SIG-M5 treated with dmso at 0.1 percent for 504 hours (cell line): ENCODE measurements at regions not wholly inside any gene's neighbourhood (a gene's known extent, or its start where the extent isn't known, plus 50 kb on each side); places are given as distances from the start of the nearest gene placed in this dataset.
"Not testable (repeated sequence)": the region's sequence is repeated elsewhere in the genome, so short reads cannot be mapped to it uniquely, and the experiment has no call there.

Source experiments
- DNase-seq: peaks from one replicate; lab custom pipeline; 2025; ENCODE audit not compliant: unreplicated experiment; lab: John Stamatoyannopoulos, UW

DNA sequence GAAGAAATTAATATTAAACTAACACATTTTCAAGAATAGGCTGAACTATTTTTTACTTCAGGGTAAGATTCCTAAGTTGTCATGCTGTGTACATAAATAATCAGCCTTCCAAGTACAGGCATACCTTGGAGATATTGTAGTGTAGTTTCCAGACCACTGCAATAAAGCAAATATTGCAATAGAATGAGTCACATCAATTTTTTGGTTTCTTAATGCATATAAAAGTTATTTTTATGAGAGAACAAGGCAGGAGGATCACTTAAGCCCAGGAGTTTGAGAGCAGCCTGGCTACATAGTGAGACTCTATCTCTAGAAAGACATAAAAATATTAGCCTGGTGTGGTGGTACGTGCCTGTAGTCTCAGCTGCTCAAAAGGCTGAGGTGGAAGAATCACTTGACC lies 511.5 kb downstream of the UQCRFS1 start:
- DNase-seq: no peak

DNA sequence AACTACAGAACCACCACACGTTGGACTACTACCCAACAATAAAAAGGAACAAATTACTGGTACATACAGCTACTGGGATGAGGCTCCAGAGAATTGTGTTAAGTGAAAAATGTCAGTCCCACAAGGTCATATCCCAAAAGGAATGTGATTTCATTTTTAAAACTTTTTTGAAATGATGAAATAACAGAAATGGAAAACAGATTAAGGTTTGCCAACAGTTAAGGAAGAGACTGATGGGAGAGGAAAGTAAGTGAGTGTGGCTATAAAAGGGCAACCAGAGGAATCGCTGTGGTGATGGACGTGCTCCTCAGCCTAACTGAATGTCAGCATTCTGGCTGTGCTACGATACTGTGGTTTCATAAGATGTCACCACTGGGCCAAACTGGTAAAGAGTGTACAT lies 512.8 kb downstream of the UQCRFS1 start:
- no peak for DNase-seq

DNA sequence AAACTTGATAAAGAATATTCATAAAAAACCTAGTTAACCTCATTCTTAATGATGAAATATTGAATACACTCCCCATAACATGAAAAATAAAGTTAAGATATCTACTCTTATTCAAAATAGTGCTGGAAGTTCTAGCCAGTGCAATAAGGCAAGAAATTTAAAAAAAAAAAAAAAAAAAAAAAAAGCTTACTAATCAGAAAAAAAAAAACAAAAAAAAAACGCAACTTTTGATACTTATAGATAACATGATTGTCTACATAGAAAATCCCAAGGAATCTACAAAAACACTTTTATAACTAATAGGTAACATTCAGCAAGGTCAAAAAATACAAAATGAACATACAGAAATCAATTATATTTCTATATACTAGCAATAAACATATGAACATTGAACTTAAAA lies 515.6 kb downstream of the UQCRFS1 start:
- no peak for DNase-seq

DNA sequence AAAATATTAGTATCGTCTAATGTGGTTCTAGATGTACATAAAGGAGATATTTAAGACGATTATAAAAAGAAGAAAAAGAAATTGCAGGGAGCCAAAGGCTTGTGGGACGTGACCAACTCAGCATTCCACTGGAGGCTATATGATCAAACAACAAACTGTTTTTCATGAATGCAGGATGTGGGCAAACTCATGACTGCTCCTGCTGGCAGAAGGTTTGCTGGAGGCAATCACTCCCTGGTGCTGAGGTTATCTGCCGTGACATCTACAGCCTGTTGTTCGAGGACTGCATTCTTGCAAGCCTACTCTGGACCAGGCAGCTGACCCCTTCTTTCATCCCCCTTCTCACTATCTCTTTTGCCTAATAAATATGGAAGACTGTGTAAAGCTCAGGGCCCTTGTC lies 518.1 kb downstream of the UQCRFS1 start:
- DNase-seq: no peak

DNA sequence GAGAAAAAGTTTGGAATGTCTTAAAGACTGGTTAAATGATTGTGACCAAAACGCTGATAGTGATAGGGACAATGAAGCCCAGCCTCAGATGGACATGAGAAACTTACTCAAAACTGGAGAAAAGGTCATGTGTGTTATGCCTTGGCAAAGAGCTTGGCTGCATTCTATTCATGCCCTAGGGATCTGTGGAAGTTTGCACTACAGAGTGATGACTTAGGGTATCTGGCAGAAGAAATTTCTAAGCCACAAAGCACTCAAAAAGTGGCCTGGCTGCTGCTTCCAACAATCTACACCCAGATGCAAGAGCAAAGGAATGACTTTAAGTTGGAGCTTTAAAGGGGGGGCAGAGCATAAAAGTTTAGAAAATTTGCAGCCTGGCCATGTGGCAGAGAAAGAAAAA lies 521.3 kb downstream of the UQCRFS1 start:
- no peak for DNase-seq

DNA sequence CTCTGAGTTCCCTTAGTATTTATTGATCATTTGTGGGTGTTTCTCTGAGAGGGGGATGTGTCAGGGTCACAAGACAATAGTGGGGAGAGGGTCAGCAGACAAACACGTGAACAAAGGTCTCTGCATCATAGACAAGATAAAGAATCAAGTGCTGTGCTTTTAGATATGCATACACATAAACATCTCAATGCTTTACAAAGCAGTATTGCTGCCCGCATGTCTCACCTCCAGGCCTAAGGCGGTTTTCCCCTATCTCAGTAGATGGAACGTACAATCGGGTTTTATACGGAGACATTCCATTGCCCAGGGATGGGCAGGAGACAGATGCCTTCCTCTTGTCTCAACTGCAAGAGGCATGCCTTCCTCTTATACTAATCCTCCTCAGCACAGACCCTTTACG lies 523.5 kb downstream of the UQCRFS1 start:
- DNase-seq: not testable (repeated sequence)

DNA sequence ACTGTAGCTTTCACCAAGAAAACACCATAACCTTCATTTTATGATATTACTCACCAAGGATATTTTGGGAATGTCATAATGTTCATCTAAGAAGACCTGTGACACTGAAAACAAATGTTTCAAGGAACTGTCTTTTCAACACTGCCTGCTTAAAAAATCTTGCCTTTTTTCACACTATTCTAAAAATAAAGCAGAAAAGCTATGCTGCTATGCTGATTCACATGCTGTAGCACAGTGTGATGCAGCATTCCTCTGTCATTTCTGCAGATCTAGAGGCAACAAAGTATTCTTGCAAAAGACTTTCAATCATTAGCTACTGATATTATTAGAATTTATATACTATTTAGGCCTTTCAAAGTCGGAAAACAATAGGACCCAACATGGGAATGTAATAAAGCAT lies 525.7 kb downstream of the UQCRFS1 start:
- DNase-seq: no peak

DNA sequence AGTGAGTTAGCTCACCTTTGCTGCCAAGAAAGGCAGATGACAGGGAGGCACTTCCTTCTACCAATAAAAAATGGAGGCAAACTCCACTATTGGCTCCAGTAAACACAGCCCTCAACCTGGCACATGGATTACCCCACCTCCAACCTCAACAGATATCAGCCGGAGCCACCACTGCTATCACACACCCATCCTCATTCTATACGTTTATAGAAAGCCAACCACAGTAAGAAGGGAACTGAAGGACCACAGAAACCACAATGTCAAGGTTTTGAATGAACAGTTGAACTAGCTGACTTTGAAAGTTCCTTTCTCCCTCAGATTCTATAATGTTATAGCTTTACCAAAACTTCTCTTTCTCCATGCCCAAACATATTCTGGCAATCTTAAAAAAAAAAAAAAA lies 526.2 kb downstream of the UQCRFS1 start:
- no peak for DNase-seq

DNA sequence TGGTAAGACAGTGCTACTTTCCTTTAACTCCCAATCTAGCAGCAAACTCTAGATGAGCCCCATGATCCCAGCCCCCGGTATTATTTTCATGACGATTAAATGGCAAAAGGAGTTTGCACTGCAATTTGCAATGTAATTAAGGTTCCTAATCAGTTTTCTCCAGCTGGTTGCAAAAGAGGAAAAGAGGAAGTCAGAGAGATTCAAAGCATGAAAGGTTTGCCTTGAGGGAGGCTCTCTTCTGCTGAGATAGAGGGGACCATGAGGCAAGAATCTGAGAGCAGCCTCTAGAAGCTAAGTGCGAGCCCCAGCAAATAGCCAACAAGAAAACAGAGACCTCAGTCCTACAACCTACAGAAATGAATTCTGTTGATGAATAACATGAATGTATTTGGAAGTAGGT lies 527.1 kb downstream of the UQCRFS1 start:
- DNase-seq: no peak

DNA sequence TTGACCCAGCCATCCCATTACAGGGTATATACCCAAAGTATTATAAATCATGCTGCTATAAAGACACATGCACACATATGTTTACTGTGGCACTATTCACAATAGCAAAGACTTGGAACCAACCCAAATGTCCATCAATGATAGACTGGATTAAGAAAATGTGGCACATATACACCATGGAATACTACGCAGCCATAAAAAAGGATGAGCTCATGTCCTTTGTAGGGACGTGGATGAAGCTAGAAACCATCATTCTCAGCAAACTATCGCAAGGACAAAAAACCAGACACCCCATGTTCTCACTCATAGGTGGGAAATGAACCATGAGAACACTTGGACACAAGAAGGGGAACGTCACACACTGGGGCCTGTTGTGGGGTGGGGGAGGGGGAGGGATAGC lies 527.9 kb downstream of the UQCRFS1 start:
- DNase-seq: not testable (repeated sequence)

DNA sequence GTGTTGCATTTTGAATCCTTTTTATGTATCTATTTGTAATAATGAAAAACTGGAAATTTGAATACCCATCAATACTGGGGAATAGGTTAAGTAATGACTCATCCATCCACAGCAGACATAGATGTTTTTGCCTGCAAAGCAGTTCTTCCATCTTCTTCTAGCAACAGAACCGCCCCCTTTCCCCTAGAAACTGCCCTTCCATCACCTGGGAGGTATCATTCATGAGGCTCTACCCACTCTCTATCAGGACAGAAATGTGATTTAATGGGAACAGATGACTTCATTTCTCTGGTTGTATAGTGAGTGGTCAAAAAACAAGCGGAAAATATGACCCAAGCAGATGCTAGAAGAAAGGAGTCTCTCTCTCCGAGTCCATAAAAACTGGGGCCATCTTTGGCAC lies 532.8 kb downstream of the UQCRFS1 start:
- DNase-seq: no peak

DNA sequence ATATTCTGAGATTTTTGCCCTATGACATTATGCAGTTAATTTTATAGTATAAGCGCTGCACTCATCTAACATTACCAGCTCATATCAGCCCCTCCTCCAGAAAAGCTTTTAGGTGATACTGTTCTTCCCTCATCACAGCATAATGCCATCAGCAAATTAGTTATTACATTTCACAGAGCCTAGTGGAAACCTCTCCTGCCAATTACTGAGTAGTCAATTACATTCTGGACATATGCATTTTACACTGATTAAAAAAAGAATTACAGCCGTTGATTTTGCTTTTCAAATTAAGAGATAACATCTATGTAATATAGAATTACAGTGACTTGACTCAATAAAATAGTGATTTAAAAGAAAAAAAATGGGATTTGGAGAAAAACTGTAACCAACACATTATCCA lies 542.1 kb downstream of the UQCRFS1 start:
- no peak for DNase-seq

DNA sequence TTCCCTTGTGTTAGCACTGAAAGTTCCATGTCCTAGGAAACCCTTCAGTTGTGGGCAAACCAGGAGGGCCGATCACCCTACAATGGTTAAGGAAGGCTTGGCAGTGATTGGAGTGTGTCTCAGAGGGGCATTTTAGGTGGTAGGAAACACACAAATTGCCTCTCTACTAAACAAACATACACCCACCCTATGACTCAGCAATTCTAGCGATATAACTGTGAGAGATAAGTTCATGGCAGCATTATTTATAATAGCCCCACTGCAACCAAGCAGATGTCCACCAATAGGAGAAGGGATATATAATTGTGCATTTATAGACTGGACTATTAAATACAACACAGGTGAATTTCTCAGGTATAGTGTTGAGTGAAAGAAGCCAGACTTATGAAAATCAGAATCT lies 543.1 kb downstream of the UQCRFS1 start:
- DNase-seq: no peak

DNA sequence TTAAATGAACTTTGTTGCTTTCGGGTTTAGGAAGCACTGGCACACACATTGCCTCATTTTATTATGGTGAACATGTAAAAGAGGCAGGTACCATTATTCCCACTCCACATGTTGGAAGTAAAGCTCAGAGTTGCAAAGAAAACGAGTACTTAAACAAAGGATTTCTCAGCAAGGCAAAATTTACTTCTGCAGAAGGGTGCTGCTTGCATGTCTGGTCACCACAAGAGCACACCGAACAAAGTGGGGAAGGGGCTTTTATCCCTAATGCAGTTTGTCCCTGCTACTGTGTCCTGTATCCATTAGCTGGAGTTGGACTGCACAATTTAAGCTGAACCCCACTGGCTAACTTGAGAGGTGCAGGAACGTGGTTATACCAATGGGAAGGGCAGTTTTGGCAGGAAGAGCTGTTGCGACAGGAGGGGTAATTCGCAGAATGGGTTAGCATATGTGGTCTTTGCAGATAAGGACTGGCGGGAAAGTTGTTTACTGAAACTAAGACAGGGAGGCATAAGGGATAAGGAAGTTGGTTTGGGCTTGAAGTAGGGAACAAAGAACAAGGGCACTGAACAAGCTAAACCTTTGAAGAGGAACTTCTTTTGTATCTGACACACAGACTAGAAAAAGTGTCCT lies 545.5 kb downstream of the UQCRFS1 start:
- no peak for DNase-seq

DNA sequence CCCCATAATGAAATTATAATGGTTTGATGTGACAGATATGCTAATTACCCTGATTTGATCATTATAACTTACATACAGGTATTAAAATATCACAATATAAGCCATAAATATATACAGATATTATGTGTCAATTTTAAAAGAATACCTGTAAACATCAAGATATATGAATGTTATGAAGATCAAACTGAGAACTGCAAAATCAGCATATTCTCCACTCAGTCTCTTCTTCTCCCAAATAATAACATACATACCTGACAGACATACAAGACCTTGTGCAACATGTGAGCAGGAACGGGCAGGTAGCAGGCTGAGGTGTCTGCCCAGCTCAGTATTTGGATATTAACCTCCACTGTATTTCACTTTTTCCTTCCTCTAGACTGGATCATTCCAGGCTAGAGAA lies 547.2 kb downstream of the UQCRFS1 start:
- DNase-seq: no peak

DNA sequence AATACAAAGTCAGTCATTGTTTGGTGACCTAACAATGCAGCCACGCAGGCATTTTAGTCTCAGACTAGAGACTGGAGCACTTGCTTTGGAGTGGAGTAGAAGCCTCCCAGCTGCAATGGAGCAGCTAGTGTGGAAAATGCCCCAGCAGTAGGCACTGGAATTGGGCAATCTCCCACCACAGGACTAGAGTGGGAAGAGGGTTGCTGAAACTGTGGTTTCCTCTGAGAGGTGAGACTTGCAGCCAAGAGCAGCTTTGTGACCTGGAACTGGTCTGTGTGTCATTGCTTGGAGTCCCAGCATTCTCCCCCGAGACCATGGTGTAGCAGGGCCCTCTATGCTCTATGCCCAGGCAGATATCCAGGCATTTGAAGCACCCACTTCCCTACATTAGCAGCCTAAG lies 556.3 kb downstream of the UQCRFS1 start:
- no peak for DNase-seq

DNA sequence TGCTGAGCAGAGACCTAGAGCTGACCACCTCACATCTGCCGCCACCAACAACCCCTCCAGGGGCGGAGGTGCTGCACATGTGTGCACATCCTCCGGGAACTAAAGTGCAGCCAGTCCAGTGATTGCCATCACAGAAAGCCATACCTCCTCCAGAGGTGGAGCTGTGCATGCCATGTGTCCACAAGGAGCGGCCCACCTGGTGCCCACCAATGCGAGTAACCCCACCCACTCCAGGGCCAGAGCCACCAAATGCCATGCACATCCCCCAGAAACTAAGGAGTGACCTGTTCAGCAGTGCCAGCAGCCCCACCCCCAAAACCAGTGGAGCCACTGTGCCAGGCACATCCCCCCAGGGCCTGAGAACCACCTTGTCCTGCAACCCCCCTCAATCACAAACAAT lies 557.9 kb downstream of the UQCRFS1 start:
- no peak for DNase-seq

DNA sequence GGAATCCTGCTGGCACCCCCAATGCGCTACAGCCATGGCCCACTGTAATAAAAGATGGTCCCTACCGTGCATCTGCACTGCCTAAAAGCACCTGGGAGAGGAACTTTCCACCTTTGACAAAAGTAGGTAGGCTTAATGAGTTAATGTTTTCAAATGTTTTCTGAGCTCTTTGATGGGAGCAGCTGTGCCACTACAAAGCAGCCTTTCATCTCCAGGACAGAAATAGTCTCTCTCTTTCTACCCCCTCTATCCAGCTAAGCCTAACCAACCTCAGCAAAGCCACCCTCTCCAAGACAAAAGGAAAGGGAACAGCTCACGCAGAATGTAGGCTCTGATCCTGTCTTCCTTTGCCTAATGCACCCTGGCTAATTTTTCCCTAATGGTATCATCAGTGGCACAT lies 560.2 kb downstream of the UQCRFS1 start:
- no peak for DNase-seq

DNA sequence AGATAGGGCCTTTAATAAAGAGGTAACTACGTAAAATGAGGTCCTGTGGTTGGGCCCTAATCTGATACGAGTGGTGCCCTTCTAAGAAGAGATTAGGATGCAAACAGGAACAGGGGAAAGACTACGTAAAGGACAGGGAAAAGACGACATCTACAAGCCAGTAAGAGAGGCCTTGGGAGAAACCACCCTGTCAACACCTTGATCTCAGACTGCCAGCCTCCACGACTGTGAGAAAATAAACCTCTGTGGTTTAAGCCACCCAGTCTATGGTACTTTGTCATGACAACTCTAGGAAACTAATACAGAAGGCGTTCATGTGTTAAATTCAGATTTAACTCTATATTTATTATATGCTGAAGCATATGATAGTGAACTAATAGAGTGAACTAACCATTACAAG lies 566.3 kb downstream of the UQCRFS1 start:
- DNase-seq: no peak

DNA sequence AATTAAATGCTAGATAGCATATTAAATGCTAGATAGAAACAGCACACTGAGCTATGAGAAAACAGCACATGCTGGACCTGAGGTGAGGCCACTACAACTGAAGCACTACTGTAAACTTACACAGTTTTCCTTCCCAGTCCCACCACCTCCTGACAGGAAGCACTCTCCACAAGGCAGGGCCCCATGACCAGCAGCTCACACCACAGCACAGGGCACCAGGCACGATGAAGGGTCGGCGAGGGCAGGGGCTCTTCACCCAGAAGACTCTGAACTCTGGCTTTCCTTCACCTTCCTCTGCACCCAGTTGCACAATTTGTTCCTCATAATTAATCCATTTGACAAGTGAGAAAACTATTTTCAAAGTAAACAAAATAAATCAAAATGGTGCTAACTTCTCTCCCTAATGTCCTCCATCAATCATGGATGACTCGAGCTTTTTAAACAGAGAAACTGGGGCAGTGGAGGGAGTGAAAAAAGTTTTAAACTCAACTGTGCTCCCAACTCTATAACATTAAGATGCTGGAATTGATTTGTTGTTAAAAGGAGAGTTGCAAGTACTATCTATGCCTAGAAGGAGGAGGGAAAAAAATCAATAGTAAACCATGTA lies 568.7 kb downstream of the UQCRFS1 start:
- DNase-seq: no peak

DNA sequence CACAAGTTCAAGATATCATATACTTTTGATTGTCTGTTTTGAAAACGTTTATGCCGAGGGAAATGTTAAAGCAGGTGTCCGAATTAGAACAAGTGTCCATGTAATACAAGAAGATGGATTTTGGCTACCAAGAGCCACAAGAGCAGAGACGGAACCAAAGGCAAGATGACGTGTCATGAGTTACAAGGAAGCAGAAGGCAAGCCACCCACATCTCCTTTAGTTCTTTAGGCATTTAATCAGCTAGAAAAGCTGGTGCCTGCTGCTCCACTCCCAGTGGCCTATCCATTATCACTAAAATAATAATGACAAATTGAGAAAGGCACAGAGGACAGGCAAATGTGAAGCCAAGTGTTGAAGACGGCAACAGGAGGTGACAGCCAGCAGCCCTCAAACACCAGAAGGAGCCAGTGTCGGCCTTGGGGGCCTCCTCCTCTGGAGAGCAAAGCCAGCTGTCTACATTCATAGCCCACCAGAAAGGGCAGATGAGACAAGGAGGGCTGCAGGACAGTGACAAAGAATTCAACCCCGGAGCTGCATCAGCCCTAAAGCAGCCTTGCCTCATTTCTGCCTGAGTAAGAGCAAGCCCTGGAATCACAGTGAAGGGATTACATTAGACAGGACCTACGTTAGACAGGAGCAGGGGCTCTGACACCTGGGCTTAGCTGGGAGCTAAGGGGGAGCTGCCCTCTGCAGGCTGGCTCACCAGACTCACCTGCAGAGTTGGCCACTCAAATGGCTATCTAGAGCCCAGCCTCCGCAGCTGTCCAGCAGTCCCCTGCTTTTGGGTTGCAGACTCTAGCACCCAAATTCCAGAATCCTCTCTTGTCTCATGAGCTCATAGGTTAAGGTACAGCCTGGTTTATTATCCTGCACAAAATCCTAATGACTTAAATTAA lies 569.9 kb downstream of the UQCRFS1 start:
- no peak for DNase-seq

DNA sequence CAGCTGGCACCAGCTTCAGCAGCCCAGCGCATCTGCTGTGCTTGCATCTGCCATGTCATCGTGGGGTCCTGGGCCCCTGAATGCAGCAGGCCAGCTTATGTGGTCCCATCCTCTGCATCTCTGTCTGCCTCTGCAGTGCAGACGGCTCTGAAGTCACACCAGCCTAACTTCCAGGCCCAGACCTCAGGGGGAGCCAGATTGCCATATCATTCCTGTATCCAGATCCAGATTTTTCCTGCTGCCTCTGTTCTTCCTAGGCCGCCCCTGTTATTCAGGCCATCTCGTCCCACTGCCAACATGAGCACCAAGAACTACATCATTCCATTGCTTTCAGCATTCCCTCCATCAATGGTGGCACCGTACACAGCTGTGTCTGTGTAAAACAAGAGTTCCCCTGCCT lies 571.6 kb downstream of the UQCRFS1 start:
- no peak for DNase-seq
